ENCODE measurements at regions not wholly inside any gene's neighbourhood (a gene's known extent, or its start where the extent isn't known, plus 50 kb on each side); places are given as distances from the start of the nearest gene placed in this dataset.
A peak's percentile ranks its signal among the peaks of the same experiment; 100 is the strongest.

GRCh38 chr14:22485178-22485577, 103.8 kb downstream of the DAD1 start:
- Histone ChIP-seq H3K27ac (no peak overlapping the region), H3K27me3 (peaks cover 0 to 19% of the 10 kb centered on the region in 2 donors), H3K36me3 (no peaks in the 10 kb centered on the region), H3K4me3 (no peak overlapping the region), H3K4me1 (peaks cover 0 to 4% of the 10 kb centered on the region in 2 donors), H3K9me3 (no peaks in the 10 kb centered on the region)
- ATAC-seq, result no peak
- DNase-seq, result no peak
- no peak for TF ChIP-seq CTCF (IDR thresholded peaks at IDR 0.05)
- intact Hi-C loops (cut with DNase I), result no loop called here

GRCh38 chr14:22484632-22485031, 104.4 kb downstream of the DAD1 start:
- DNase-seq (peak in 2 of 4 donors; percentile 28 to 65), ATAC-seq (peak; percentile 63)
- Histone ChIP-seq H3K27me3 (peaks cover 0 to 13% of the 10 kb centered on the region in 2 donors), H3K36me3 (no peaks in the 10 kb centered on the region), H3K4me3 (no peak overlapping the region), H3K9me3 (no peaks in the 10 kb centered on the region), H3K27ac (peak overlapping the region in 1 of 2 donors; percentile 4), H3K4me1 (peaks cover 0 to 4% of the 10 kb centered on the region in 2 donors)
- intact Hi-C loops (cut with DNase I), result no loop called here
- no peak for TF ChIP-seq CTCF (IDR thresholded peaks at IDR 0.05)

GRCh38 chr14:22483863-22484593, 105.0 kb downstream of the DAD1 start:
- no peak overlapping the region for H3K4me3 ChIP-seq
- ATAC-seq (peak; percentile 13), DNase-seq (no peak)
- H3K9me3 ChIP-seq, result no peaks in the 10 kb centered on the region
- intact Hi-C loops (cut with DNase I), result no loop called here
- peaks cover 0 to 8% of the 10 kb centered on the region in 2 donors for H3K27me3 ChIP-seq
- H3K27ac ChIP-seq, result peak overlapping the region in 1 of 2 donors; percentile 4
- no peak for TF ChIP-seq CTCF (IDR thresholded peaks at IDR 0.05)
- no peaks in the 10 kb centered on the region for H3K36me3 ChIP-seq
- peaks cover 0 to 4% of the 10 kb centered on the region in 2 donors for H3K4me1 ChIP-seq

GRCh38 chr14:22482782-22483553, 106.1 kb downstream of the DAD1 start:
- Histone ChIP-seq H3K9me3 (no peaks in the 10 kb centered on the region), H3K27me3 (no peaks in the 10 kb centered on the region), H3K4me3 (no peak overlapping the region), H3K4me1 (peaks cover 0 to 4% of the 10 kb centered on the region in 2 donors), H3K27ac (no peak overlapping the region), H3K36me3 (no peaks in the 10 kb centered on the region)
- no peak for DNase-seq
- TF ChIP-seq CTCF (IDR thresholded peaks at IDR 0.05), result no peak
- intact Hi-C loops (cut with DNase I), result no loop called here
- ATAC-seq, result no peak

- no peak for TF ChIP-seq CTCF (IDR thresholded peaks at IDR 0.05)
- no peak overlapping the region for H3K4me3 ChIP-seq
- H3K9me3 ChIP-seq, result no peaks in the 10 kb centered on the region
- H3K36me3 ChIP-seq, result no peaks in the 10 kb centered on the region
- H3K27ac ChIP-seq, result no peak overlapping the region
- H3K27me3 ChIP-seq, result no peaks in the 10 kb centered on the region
- ATAC-seq (no peak), DNase-seq (no peak)
- intact Hi-C loops (cut with DNase I), result no loop called here
- H3K4me1 ChIP-seq, result peaks cover 0 to 4% of the 10 kb centered on the region in 2 donors
These were observed 106.8 kb downstream of the DAD1 start for GRCh38 chr14:22482085-22482694.

All from left lung (tissue), 4 donors.